Fibroblast of upper back skin (primary cell): ENCODE measurements at regions not wholly inside any gene's neighbourhood (a gene's known extent, or its start where the extent isn't known, plus 50 kb on each side); places are given as distances from the start of the nearest gene placed in this dataset.

Source experiments
- DNase-seq: peaks from one replicate; pipeline ENCODE4 v3.0.0-alpha.2; 2013

DNA sequence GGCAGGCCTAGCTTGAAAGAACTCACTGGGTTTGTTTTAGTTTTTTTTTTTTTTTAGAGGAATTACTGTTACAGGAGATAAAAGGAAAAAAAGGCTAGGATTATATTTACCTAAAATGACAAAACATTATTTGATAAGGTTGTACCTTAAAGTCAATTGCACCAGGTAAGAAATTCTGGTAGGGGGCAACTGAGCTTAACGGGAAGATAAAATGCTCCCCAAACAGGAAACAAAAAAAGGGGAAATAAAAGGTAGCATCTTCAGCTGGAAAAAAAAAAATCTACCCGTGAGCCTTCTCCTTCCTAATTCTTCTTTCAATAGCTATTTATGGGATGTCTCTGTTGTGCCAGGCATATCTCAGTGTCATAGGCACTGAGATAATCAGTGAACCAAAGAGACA is 164.5 kb downstream of the PIK3R1 start:
- DNase-seq, result no peak

DNA sequence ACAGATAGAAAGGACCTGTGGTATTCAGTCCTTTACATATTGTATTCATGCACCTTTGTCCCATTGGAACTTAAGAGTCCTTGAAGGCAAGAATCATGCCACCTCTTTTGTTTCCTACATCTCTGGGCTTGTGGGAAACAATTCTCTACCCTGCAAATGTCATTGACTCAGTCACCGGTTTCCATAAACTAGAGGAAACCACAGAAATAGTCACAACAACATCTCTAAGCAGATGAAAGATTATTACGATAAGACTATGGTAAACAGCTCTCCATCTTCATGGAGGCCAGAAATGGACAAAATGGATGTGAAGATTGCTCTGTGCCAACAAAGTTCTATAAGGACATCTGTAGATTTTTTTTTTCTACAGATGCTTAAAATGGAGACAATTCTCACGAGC is 165.5 kb downstream of the PIK3R1 start:
- no peak for DNase-seq

- no peak for DNase-seq
Observed at GRCh38 chr5:68381909-68382308, 166.4 kb downstream of the PIK3R1 start.

DNA sequence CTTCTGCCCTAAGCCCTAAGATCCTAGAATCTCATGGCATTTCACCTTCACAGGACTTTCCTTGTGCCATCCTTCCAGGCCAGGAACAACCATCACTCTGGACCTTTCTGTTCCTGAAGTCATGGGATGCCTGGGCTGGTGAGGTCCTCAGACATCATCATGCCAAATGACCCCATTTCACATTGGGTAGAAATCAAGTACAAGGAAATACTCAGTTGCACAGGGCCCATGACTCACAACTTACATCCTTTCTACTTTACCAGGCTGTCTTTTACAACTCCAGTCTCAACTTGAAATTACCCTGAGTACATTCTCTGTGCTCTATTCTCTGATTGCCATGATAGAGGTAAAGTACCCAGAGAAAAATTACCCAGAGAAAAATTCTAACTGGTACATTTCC is 167.1 kb downstream of the PIK3R1 start:
- no peak for DNase-seq

- DNase-seq, result no peak
Observed at GRCh38 chr5:68383888-68384310, 168.3 kb downstream of the PIK3R1 start.

- DNase-seq, result no peak
Observed at GRCh38 chr5:68384936-68385594, 169.5 kb downstream of the PIK3R1 start.

- DNase-seq, result no peak
Observed at GRCh38 chr5:68385936-68386335, 170.4 kb downstream of the PIK3R1 start.

DNA sequence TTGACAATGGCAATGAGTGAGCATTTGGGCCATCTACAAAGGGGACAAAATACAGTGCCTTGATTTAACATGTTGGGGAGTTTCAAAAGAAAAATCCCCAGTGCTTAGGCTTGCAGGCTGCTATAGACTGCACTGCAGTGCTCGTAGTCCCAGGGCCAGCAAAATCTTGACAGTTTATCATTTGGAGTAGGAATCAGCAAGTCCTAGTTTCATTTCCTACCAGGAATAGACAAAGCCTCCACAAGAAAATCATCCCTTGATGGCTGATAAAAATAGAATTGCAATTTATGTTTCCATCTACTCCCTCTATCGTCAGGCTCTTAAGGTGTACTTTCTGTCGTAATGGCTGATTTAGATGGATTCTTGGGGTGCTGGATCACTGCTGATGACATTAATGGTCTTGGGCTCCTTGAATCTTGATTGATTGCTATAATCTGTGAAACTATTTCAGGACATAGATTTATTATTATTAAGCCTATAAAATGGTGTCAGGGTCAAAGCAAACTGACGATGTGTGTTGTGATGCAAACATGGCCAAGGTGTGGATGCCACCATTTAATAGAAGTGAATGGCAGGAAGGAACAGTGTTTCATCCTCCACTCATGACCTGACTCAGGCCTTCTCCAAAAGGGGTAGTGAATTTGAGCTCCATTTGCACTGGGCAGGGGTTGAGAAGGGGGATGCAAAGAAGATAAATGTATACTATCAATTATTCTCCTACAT is 171.7 kb downstream of the PIK3R1 start:
- no peak for DNase-seq

DNA sequence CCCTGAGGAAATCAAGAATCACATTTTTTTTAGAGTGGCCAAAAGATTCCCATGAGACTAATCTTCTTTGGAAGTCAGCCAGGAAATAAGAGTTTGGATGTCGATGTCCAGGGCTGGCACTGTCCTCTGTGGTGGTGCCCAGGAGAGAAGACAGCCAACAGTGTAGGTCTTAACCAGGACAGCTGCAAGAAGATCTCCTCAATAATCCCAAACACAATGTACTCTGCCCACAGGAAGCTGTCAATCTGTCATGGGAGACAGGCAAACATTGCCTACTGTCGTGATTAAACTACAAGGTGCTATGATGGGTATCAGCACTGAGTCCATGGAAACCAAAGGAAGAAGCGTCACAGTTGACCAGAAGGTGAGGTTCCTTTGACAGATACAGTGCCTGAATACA is 174.1 kb downstream of the PIK3R1 start:
- no peak for DNase-seq

DNA sequence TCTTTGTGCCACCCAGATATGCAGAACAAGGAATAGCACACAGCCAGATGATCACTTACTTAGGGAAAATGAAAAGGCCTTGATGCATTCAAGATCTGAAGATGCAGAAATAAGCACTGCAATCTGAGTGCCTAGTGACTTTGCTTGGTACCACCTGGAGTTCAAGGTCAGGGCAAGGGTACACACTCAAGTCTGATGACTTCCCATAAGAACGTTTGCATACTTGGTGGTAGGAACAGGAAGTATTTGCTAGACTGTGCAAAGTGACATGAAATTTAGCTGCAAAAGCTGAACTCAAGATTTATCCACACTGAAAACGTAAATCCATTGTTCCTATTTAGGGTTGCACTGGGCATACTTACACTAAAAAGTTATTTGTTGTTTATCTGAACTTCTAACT is 177.1 kb downstream of the PIK3R1 start:
- no peak for DNase-seq

GRCh38 chr5:68395302-68395701 is 179.7 kb downstream of the PIK3R1 start:
- DNase-seq, result no peak

GRCh38 chr5:68395926-68396511 is 180.5 kb downstream of the PIK3R1 start:
- no peak for DNase-seq

DNA sequence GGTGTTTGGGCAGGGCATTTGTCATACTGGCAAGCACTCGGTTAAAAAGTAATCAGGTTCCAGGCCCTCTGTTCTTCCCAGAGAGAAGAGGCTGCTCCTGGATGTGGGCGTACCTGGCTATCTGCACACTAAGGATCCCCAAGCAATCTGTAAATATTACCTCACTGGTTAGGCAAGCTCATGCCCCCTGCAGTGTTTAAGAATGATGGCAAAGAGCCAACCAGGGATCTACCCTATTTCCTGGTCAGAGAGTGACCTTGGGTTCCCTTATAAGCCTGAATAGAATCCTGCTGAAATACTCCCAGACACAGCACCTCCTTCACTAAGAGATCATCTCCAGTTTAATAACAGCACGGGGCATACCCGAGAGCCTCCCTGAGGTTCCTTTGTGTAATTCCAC is 181.2 kb downstream of the PIK3R1 start:
- no peak for DNase-seq

- DNase-seq, result no peak
Observed at GRCh38 chr5:68398146-68398812, 182.7 kb downstream of the PIK3R1 start.

DNA sequence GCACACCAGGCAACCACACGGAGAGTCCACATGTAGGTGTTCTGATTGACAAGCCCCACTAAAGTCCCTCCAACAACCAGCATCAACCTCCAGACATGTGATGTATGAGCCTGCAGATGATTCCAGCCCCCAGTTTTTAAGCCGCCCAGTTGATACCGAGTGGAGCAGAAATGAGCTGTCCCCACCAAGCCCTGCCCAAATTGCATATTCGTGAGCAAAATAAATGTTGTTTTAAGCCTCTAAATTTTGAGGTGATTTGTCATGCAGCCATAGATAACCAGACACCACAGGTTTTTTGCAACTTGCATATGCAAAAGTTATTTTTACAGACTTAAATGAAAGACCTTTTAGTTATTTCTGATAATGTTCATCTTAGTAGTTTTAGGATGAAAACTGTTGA is 187.7 kb downstream of the PIK3R1 start:
- no peak for DNase-seq

- DNase-seq, result no peak
Observed at GRCh38 chr5:68404246-68404645, 188.7 kb downstream of the PIK3R1 start.

GRCh38 chr5:68405026-68405684 is 189.6 kb downstream of the PIK3R1 start:
- no peak for DNase-seq

DNA sequence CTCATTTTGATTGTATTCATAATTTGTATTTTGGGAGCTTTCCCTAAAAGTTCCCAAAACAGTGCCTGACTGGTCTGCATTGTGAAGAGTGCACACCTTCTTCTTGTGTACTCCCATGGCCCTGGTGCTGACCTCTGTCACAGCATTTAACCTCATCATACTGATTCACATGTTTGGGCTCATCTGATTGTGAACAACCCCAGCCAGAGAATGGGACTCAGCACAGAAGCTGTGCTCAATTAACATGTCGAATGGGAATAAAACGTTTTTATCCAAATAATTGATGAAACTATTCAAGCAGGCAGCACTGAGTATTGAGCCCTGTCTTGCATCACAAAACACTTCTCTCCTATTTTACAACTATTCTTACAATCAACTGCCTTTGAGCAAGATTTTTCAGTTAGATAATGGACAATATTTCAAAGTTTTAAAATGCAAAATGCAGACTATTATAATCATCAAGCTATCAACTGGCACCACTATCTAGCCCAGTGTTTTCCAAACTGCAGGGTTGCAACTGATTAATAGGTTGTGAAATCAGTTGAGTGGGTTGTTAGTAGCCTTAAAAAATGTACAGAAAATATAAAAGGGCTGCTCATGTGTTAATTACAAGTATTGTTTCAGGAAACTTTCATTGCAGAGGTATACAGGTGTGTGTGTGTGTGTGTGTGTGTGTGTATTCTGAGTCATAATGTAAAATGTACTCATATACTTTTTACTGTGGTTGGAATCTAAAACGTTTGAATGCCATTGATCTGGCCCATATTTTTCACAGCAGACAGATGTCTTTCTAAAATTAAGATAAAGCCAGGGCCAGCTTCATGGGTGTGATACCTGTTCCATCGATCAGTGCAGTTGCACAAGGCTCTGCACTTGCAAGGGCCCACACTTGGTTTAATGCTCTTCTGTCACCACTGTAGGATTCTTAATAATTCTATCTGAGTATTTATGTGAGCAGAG is 190.5 kb downstream of the PIK3R1 start:
- DNase-seq, result no peak

GRCh38 chr5:68406767-68407241 is 191.2 kb downstream of the PIK3R1 start:
- no peak for DNase-seq

DNA sequence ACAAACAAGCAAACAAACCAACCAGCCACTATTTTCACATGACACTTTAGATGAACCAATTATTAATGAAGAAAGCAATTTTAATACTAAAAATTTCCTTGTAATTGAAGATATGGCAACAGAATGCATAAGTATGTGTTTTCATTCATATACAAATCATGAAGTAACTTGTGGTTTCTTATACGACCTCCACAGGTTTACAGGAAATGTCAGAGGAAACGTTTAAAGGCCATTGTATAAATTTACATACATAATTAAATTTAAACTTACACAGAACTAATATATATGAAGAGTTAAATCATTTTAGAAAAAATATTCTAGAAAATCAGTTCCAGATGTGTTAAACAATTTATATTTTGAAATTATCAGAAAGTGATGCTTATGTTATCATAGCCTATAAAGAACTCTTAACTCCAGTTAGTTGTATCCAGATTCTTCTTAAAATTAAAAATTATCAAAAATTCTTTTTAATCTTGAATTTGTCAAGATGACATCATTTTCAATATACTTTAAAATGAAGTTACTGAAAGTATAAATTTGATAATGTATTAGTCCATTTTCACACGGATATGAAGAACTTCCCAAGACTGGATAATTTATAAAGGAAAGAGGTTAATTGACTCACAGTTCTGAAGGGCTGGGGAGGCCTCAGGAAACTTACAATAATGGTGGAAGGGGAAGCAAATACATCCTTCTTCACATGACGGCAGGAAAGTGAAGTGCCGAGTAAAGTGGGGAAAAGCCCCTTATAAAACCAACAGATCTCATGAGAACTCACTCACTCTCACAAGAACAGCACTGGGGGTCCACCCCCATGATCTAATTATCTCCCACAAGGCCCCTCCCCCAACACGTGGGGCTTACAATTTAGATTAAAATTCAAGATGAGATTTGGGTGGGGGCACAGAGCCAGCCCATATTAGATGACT is 192.0 kb downstream of the PIK3R1 start:
- no peak for DNase-seq
